Upper lobe of left lung (tissue), 6 donors: ENCODE measurements at regions not wholly inside any gene's neighbourhood (a gene's known extent, or its start where the extent isn't known, plus 50 kb on each side); places are given as distances from the start of the nearest gene placed in this dataset.

Source experiments
- ATAC-seq, 2 donors: fragments of 200-7000 bp; cut with Tn5 transposase; one replicate each; pipeline ENCODE4 v1.9.1; 2022; ENCODE audit warnings: mild to moderate bottlenecking in 2 of 2, moderate library complexity in 2 of 2; ENCODE audit not compliant: low FRiP score in 2 of 2
- DNase-seq, 2 donors: peaks; one replicate each; pipeline ENCODE4 v3.0.0-alpha.2; 2019 to 2020
- H3K27ac ChIP-seq, 4 donors: fragments of 200-600 bp; sonication (generic); one replicate each; pipeline ENCODE4 v1.5.1; 2016 to 2019
- H3K27me3 ChIP-seq, 4 donors: fragments of 200-600 bp; sonication (generic); one replicate each; pipeline ENCODE4 v1.5.1; 2017 to 2019
- H3K36me3 ChIP-seq, 4 donors: fragments of 200-600 bp; sonication (generic); one replicate each; pipeline ENCODE4 v1.5.1; 2016 to 2019
- H3K4me1 ChIP-seq, 4 donors: fragments of 200-600 bp; sonication (generic); one replicate each; pipeline ENCODE4 v1.5.1; 2018 to 2019
- H3K4me3 ChIP-seq, 4 donors: fragments of 200-600 bp; sonication (generic); one replicate each; pipeline ENCODE4 v1.5.1; 2017 to 2019; ENCODE audit warnings: mild to moderate bottlenecking in 2 of 4, moderate library complexity in 1 of 4
- H3K9me3 ChIP-seq, 4 donors: fragments of 200-600 bp; sonication (generic); one replicate each; pipeline ENCODE4 v1.5.1; 2018 to 2019
- CTCF ChIP-seq, 6 experiments: fragments of 450-650 bp in 4 of 6; fragments of 200-600 bp in 2 of 6; sonication (generic) in 2 of 6; IDR thresholded peaks; one replicate each; pipeline ENCODE4 v1.5.1; 2016 to 2019; ENCODE audit warnings: antibody characterized with exemption in 6 of 6
- EP300 ChIP-seq, 4 donors: sonication (generic); formaldehyde crosslinking; IDR thresholded peaks; one replicate each; pipeline ENCODE4 v1.5.1; 2017; ENCODE audit warnings: antibody characterized with exemption in 4 of 4, control low read depth in 2 of 4
- POLR2A ChIP-seq, 4 donors: fragments of 450-650 bp; IDR thresholded peaks; one replicate each; pipeline ENCODE4 v1.5.1; 2016 to 2017; ENCODE audit warnings: antibody characterized with exemption in 4 of 4, mild to moderate bottlenecking in 2 of 4
- POLR2AphosphoS5 ChIP-seq, 2 donors: sonication (generic); formaldehyde crosslinking; IDR thresholded peaks; one replicate each; pipeline ENCODE4 v1.5.1; 2017; ENCODE audit warnings: antibody characterized with exemption in 2 of 2
- WGBS, 2 donors: methylation state at CpG; one replicate each; pipeline ENCODE4 v1.1.5; 2017 to 2018; 5-methylcytosine and 5-hydroxymethylcytosine counted together
- donor health status: DM: no; HTN: no; CAD: no; lungs with moderate emphysema.
- donor health status: DM: no; HTN: yes; CAD: no; lungs with severe emphysema.

DNA sequence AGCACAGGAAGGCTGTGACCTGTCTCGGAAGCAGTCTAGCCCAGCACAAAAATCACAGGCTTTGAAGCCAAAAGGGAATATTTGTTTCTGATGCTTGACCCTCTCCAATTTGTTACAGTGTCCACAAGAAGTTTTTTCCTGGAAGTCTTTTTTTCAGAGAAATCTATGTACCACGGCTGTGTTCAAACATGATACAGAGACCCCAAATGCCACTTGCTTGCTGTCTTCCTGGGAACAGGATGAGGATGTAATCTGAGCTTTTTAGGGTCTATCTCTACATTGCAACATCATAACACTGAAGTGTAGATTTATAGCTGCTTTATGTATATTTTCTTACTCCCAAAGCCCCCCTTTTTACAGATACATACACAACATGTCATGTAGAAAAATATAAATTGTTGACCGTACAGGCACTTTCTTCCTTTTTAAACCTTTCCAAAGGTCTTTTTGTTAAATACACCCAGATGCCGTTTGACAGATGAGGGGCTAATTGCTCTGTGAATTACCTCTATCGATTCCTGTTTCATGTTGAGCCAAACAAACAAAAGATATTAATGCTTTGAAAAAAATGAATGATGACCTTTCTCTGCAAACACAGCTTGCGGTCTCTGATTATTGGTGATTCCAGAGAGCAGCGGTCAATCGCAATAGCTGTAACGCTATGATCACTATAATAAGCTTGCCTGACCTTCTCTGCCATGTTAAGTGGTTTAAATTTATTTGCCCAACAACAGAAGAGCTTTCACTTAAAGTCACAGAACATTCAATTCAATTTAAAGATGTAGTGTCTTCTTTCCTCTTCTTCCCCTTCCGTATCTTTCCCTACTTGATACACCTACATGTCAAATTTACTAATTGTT lies 875.9 kb upstream of the NR2F2 start:
- no peak overlapping the region for H3K4me3 ChIP-seq
- TF ChIP-seq POLR2A (IDR thresholded peaks at IDR 0.05): no peak
- no peak for TF ChIP-seq CTCF (IDR thresholded peaks at IDR 0.05)
- TF ChIP-seq EP300 (IDR thresholded peaks at IDR 0.05): no peak
- no peak for TF ChIP-seq POLR2AphosphoS5 (IDR thresholded peaks at IDR 0.05)
- H3K27me3 ChIP-seq: no peaks in the 10 kb centered on the region
- WGBS, 2 donors: 60 to 67% methylated on average over 10 of the region's 10 CpGs
- ATAC-seq: no peak
- no peak for DNase-seq
- no peaks in the 10 kb centered on the region for H3K4me1 ChIP-seq
- H3K9me3 ChIP-seq: no peaks in the 10 kb centered on the region
- no peaks in the 10 kb centered on the region for H3K36me3 ChIP-seq
- H3K27ac ChIP-seq: no peak overlapping the region

- Histone ChIP-seq H3K4me1 (no peaks in the 10 kb centered on the region), H3K36me3 (no peaks in the 10 kb centered on the region), H3K4me3 (no peak overlapping the region), H3K27ac (no peak overlapping the region), H3K27me3 (no peaks in the 10 kb centered on the region), H3K9me3 (no peaks in the 10 kb centered on the region)
- DNase-seq (peak in 1 of 2 donors; percentile 8), ATAC-seq (no peak)
- WGBS, 2 donors: 75 to 83% methylated on average over 7 of the region's 7 CpGs
- TF ChIP-seq POLR2AphosphoS5 (IDR thresholded peaks at IDR 0.05): no peak
- no peak for TF ChIP-seq CTCF (IDR thresholded peaks at IDR 0.05)
- TF ChIP-seq EP300 (IDR thresholded peaks at IDR 0.05): no peak
- TF ChIP-seq POLR2A (IDR thresholded peaks at IDR 0.05): no peak
Observed at GRCh38 chr15:95457520-95457919, 873.0 kb upstream of the NR2F2 start.

DNA sequence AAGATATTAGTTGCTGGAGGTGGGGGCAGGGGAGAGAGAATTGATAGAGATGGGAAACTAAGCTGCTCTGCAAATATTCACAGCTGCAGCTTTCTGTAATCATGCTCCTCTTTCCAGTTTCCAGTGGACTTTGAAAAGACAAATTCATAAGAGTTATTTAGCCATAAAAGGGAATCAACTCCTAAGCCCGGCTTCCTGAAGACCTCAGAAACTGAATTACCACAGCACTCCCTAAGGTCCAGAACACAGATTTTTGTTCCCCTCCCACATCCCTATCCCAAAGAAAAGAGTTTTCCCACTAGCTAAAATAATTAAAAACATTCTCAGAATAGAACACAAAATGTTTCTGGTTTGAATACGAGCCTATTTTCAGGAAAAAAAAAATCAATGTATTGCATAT lies 871.8 kb upstream of the NR2F2 start:
- Histone ChIP-seq H3K27ac (no peak overlapping the region), H3K4me1 (no peaks in the 10 kb centered on the region), H3K36me3 (no peaks in the 10 kb centered on the region), H3K9me3 (no peaks in the 10 kb centered on the region), H3K4me3 (peak overlapping the region in 1 of 4 donors; percentile 2), H3K27me3 (no peaks in the 10 kb centered on the region)
- no peak for TF ChIP-seq POLR2AphosphoS5 (IDR thresholded peaks at IDR 0.05)
- TF ChIP-seq CTCF (IDR thresholded peaks at IDR 0.05): no peak
- TF ChIP-seq POLR2A (IDR thresholded peaks at IDR 0.05): no peak
- no peak for TF ChIP-seq EP300 (IDR thresholded peaks at IDR 0.05)
- no peak for ATAC-seq
- no peak for DNase-seq
- 76 to 90% methylated on average over 2 of the region's 2 CpGs for WGBS, 2 donors

GRCh38 chr15:95459273-95459672 lies 871.2 kb upstream of the NR2F2 start:
- no peaks in the 10 kb centered on the region for H3K9me3 ChIP-seq
- H3K4me1 ChIP-seq: no peaks in the 10 kb centered on the region
- no peak for DNase-seq
- no peak for TF ChIP-seq CTCF (IDR thresholded peaks at IDR 0.05)
- 43 to 45% methylated on average over 4 of the region's 4 CpGs for WGBS, 2 donors
- H3K27ac ChIP-seq: no peak overlapping the region
- no peak overlapping the region for H3K4me3 ChIP-seq
- no peaks in the 10 kb centered on the region for H3K36me3 ChIP-seq
- no peak for ATAC-seq
- no peaks in the 10 kb centered on the region for H3K27me3 ChIP-seq

GRCh38 chr15:95464509-95464908 lies 866.0 kb upstream of the NR2F2 start:
- DNase-seq (no peak), ATAC-seq (no peak)
- no peaks in the 10 kb centered on the region for H3K36me3 ChIP-seq
- TF ChIP-seq CTCF (IDR thresholded peaks at IDR 0.05) (no peak), POLR2A (IDR thresholded peaks at IDR 0.05) (no peak), EP300 (IDR thresholded peaks at IDR 0.05) (no peak), POLR2AphosphoS5 (IDR thresholded peaks at IDR 0.05) (no peak)
- H3K27ac ChIP-seq: no peak overlapping the region
- H3K9me3 ChIP-seq: no peaks in the 10 kb centered on the region
- 68 to 75% methylated on average over 12 of the region's 12 CpGs for WGBS, 2 donors
- H3K27me3 ChIP-seq: no peaks in the 10 kb centered on the region
- H3K4me1 ChIP-seq: no peaks in the 10 kb centered on the region
- H3K4me3 ChIP-seq: no peak overlapping the region
